Ishikawa (cell line): ENCODE measurements at regions not wholly inside any gene's neighbourhood (a gene's known extent, or its start where the extent isn't known, plus 50 kb on each side); places are given as distances from the start of the nearest gene placed in this dataset.

Experiments
- CREB1 ChIP-seq: IDR thresholded peaks from 2 replicates; pipeline ENCODE4 v1.6.1; 2012; ENCODE audit warnings: low read depth
- EP300 ChIP-seq: IDR thresholded peaks from 2 replicates; pipeline ENCODE4 v1.6.1; 2012; ENCODE audit warnings: borderline replicate concordance
- TAF1 ChIP-seq: IDR thresholded peaks from 2 replicates; pipeline ENCODE4 v1.6.1; 2012; ENCODE audit warnings: low read depth, mild to moderate bottlenecking
- TF ChIP-seq, protein P1 (sequence below): IDR thresholded peaks from 2 replicates; pipeline ENCODE4 v1.6.1; 2012

GRCh38 chrX:113399506-113400192, 559.0 kb upstream of the AMOT start:
- TF ChIP-seq, protein P1, sequence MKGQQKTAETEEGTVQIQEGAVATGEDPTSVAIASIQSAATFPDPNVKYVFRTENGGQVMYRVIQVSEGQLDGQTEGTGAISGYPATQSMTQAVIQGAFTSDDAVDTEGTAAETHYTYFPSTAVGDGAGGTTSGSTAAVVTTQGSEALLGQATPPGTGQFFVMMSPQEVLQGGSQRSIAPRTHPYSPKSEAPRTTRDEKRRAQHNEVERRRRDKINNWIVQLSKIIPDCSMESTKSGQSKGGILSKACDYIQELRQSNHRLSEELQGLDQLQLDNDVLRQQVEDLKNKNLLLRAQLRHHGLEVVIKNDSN: no peak
- TF ChIP-seq EP300 (no peak), CREB1 (no peak), TAF1 (no peak)
